Upper lobe of left lung (tissue), 4 donors: ENCODE measurements at regions not wholly inside any gene's neighbourhood (a gene's known extent, or its start where the extent isn't known, plus 50 kb on each side); places are given as distances from the start of the nearest gene placed in this dataset.

Source experiments
- CTCF ChIP-seq, 6 experiments: fragments of 450-650 bp in 4 of 6; fragments of 200-600 bp in 2 of 6; sonication (generic) in 2 of 6; IDR thresholded peaks; one replicate each; pipeline ENCODE4 v1.5.1; 2016 to 2019; ENCODE audit warnings: antibody characterized with exemption in 6 of 6
- POLR2A ChIP-seq, 4 donors: fragments of 450-650 bp; IDR thresholded peaks; one replicate each; pipeline ENCODE4 v1.5.1; 2016 to 2017; ENCODE audit warnings: antibody characterized with exemption in 4 of 4, mild to moderate bottlenecking in 2 of 4

DNA sequence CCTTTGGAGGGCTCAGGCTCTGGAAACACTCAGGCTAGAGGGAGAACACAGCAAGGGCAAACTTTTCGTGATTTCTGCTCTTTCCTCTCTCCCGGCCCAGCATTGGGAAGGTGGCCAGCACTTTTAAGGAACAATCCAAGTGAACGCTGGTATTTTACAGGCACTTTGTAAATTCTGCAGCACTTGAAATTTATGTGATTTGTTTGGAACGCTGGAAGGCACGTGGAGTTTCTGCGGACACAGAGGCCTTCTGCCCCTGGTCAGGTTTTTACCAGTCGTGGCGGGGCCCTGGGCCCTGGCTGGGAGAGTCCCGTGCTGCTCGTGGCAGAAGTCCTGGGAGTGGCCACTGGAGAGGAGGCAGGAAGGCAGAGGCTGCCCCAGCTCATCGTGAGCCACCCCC lies 188.6 kb downstream of the ENGASE start:
- TF ChIP-seq POLR2A (IDR thresholded peaks at IDR 0.05) (no peak), CTCF (IDR thresholded peaks at IDR 0.05) (no peak)
